KMS-11 (cell line): ENCODE measurements at regions not wholly inside any gene's neighbourhood (a gene's known extent, or its start where the extent isn't known, plus 50 kb on each side); places are given as distances from the start of the nearest gene placed in this dataset.

Experiments used
- H2AFZ ChIP-seq: fragments of 200-600 bp; sonication (generic); 2 replicates; pipeline ENCODE4 v1.6.1; 2016; ENCODE audit warnings: antibody characterized with exemption, mixed run types, low read depth
- H3K27ac ChIP-seq: fragments of 200-600 bp; sonication (generic); 2 replicates; pipeline ENCODE4 v1.6.1; 2016; ENCODE audit warnings: mild to moderate bottlenecking, mixed run types
- H3K27me3 ChIP-seq: fragments of 200-600 bp; sonication (generic); 2 replicates; pipeline ENCODE4 v1.6.1; 2017; ENCODE audit warnings: mild to moderate bottlenecking, low read depth, mixed run types, moderate library complexity; ENCODE audit not compliant: insufficient read depth
- H3K36me3 ChIP-seq: fragments of 200-600 bp; sonication (generic); 2 replicates; pipeline ENCODE4 v1.6.1; 2017; ENCODE audit warnings: mild to moderate bottlenecking, mixed run types; ENCODE audit not compliant: insufficient read depth
- H3K4me1 ChIP-seq: fragments of 200-600 bp; sonication (generic); 2 replicates; pipeline ENCODE4 v1.6.1; 2016; ENCODE audit warnings: mild to moderate bottlenecking, low read depth, mixed run types; ENCODE audit not compliant: poor library complexity, severe bottlenecking
- H3K4me2 ChIP-seq: fragments of 200-600 bp; sonication (generic); 2 replicates; pipeline ENCODE4 v1.7.0; 2016; ENCODE audit warnings: mild to moderate bottlenecking, mixed run types
- H3K4me3 ChIP-seq: fragments of 200-600 bp; sonication (generic); IDR thresholded peaks from 2 replicates; pipeline ENCODE4 v1.6.1; 2017; ENCODE audit warnings: low read depth, low read length, mixed read lengths; ENCODE audit not compliant: insufficient read depth
- H3K79me2 ChIP-seq: fragments of 200-600 bp; sonication (generic); 2 replicates; pipeline ENCODE4 v1.6.1; 2016; ENCODE audit warnings: low read depth, mixed run types; ENCODE audit not compliant: insufficient read depth
- H3K9ac ChIP-seq: fragments of 200-600 bp; sonication (generic); 2 replicates; pipeline ENCODE4 v1.6.1; 2016; ENCODE audit warnings: mild to moderate bottlenecking, mixed run types
- H4K20me1 ChIP-seq: fragments of 200-600 bp; sonication (generic); 2 replicates; pipeline ENCODE4 v1.6.1; 2016; ENCODE audit warnings: mild to moderate bottlenecking, mixed run types; ENCODE audit not compliant: insufficient read depth
- CTCF ChIP-seq: fragments of 200-600 bp; sonication (generic); conservative IDR thresholded peaks from 2 replicates; pipeline ENCODE4 v1.6.1; 2017; ENCODE audit warnings: low read depth, mild to moderate bottlenecking, antibody characterized with exemption, low read length, moderate library complexity, mixed read lengths

- no peak overlapping the region for H3K9ac ChIP-seq
- H3K36me3 ChIP-seq = no peaks in the 10 kb centered on the region
- H3K4me3 ChIP-seq = no peak overlapping the region
- no peaks in the 10 kb centered on the region for H3K79me2 ChIP-seq
- peak overlapping the region; percentile 39 for H3K4me2 ChIP-seq
- peak overlapping the region; percentile 8; the same call in 1 of the 2 replicates for H2AFZ ChIP-seq
- H3K27ac ChIP-seq = no peak overlapping the region
- no peaks in the 10 kb centered on the region for H4K20me1 ChIP-seq
- H3K4me1 ChIP-seq = peaks cover 26% of the 10 kb centered on the region
- no peak for TF ChIP-seq CTCF
- no peaks in the 10 kb centered on the region for H3K27me3 ChIP-seq
Measured at GRCh38 chr9:31302620-31303418, 1081.6 kb upstream of the ACO1 start.

GRCh38 chr9:31304576-31304975 is 1079.9 kb upstream of the ACO1 start:
- H3K27ac ChIP-seq = no peak overlapping the region
- no peaks in the 10 kb centered on the region for H3K27me3 ChIP-seq
- no peaks in the 10 kb centered on the region for H4K20me1 ChIP-seq
- no peak for TF ChIP-seq CTCF
- peaks cover 26% of the 10 kb centered on the region for H3K4me1 ChIP-seq
- H2AFZ ChIP-seq = no peak overlapping the region; the same call in 1 of the 2 replicates
- no peak overlapping the region for H3K4me3 ChIP-seq
- no peak overlapping the region for H3K9ac ChIP-seq
- no peaks in the 10 kb centered on the region for H3K79me2 ChIP-seq
- H3K4me2 ChIP-seq = 0 out of 2 replicates have a peak overlapping the region, but pooled peaks have one; percentile 18
- H3K36me3 ChIP-seq = no peaks in the 10 kb centered on the region

GRCh38 chr9:31314241-31314640 is 1070.2 kb upstream of the ACO1 start:
- Histone ChIP-seq H2AFZ (no peak overlapping the region), H3K36me3 (no peaks in the 10 kb centered on the region), H3K27me3 (no peaks in the 10 kb centered on the region), H3K4me3 (no peak overlapping the region), H3K9ac (no peak overlapping the region), H3K27ac (no peak overlapping the region), H3K79me2 (no peaks in the 10 kb centered on the region), H3K4me1 (no peaks in the 10 kb centered on the region), H4K20me1 (no peaks in the 10 kb centered on the region; the same call in 1 of the 2 replicates), H3K4me2 (no peak overlapping the region)
- no peak for TF ChIP-seq CTCF

- Histone ChIP-seq H3K27ac (no peak overlapping the region), H3K79me2 (no peaks in the 10 kb centered on the region), H4K20me1 (no peaks in the 10 kb centered on the region), H3K9ac (no peak overlapping the region), H2AFZ (no peak overlapping the region), H3K27me3 (no peaks in the 10 kb centered on the region), H3K36me3 (no peaks in the 10 kb centered on the region), H3K4me1 (peaks cover 29% of the 10 kb centered on the region), H3K4me3 (no peak overlapping the region), H3K4me2 (no peak overlapping the region)
- no peak for TF ChIP-seq CTCF
Measured at GRCh38 chr9:31320494-31320893, 1063.9 kb upstream of the ACO1 start.
